Adrenal gland (tissue), 9 donors: ENCODE measurements at regions not wholly inside any gene's neighbourhood (a gene's known extent, or its start where the extent isn't known, plus 50 kb on each side); places are given as distances from the start of the nearest gene placed in this dataset.

ENCODE experiments used
- DNase-seq, 7 donors: peaks; one replicate each; pipeline ENCODE4 v3.0.0-alpha.2; 2019 to 2020
- H3K27ac ChIP-seq, 5 donors: fragments of 200-600 bp; sonication (generic) in 4 of 5; 1 replicate in 3 of 5; 2 replicates in 2 of 5; pipeline versions ENCODE4 v1.5.1 to v1.8.0; 2016 to 2020; ENCODE audit warnings: mild to moderate bottlenecking in 1 of 5
- H3K27me3 ChIP-seq: fragments of 200-600 bp; 2 replicates; pipeline ENCODE4 v1.8.0; 2021
- H3K36me3 ChIP-seq, 2 donors: fragments of 200-600 bp; replicated peaks in 1 of 2; 1 replicate in 1 of 2; 2 replicates in 1 of 2; pipeline versions ENCODE4 v1.5.1 to v1.8.0; 2018 to 2022
- H3K4me1 ChIP-seq, 2 donors: fragments of 200-600 bp; replicated peaks in 1 of 2; 1 replicate in 1 of 2; 2 replicates in 1 of 2; pipeline versions ENCODE4 v1.5.1 to v1.8.0; 2018 to 2021
- H3K4me3 ChIP-seq, 4 donors: fragments of 200-600 bp; sonication (generic) in 3 of 4; one replicate each; pipeline ENCODE4 v1.5.1; 2016 to 2018
- H3K9me3 ChIP-seq, 3 donors: fragments of 200-600 bp; sonication (generic) in 1 of 3; replicated peaks in 1 of 3; 1 replicate in 2 of 3; 2 replicates in 1 of 3; pipeline versions ENCODE4 v1.5.1 to v1.8.0; 2016 to 2021
- POLR2A ChIP-seq, 2 donors: fragments of 450-650 bp; IDR thresholded peaks; one replicate each; pipeline ENCODE4 v1.6.1; 2017; ENCODE audit warnings: antibody characterized with exemption in 2 of 2, mild to moderate bottlenecking in 2 of 2, moderate library complexity in 1 of 2
- WGBS, 4 donors: extraction: QIAGEN DNeasy Blood & Tissue Kit in 2 of 4; methylation state at CpG; one replicate each; pipeline versions ENCODE4 v1.1.5 to v1.1.7; 2013 to 2017; 5-methylcytosine and 5-hydroxymethylcytosine counted together
- intact Hi-C, 2 donors: fragments of 100-400 bp; cut with DNase I; formaldehyde crosslinking; loops; one replicate each; pipeline versions ENCODE4 v1.14.1 to v1.15.0; 2022 to 2023
- TF ChIP-seq, protein P1 (sequence below), 6 experiments: fragments of 450-650 bp in 4 of 6; fragments of 200-600 bp in 2 of 6; sonication (generic) in 1 of 6; IDR thresholded peaks; 1 replicate in 5 of 6; 2 replicates in 1 of 6; pipeline versions ENCODE4 v1.5.1 to v1.8.0; 2016 to 2021; ENCODE audit warnings: antibody characterized with exemption in 6 of 6, mild to moderate bottlenecking in 2 of 6, moderate library complexity in 1 of 6
- donor health status: healthy with polysubstance abuse.
- donor health status: Bipolar disorder and iron deficiency.
- donor health status: DM: yes; HTN: yes; CAD: no.
- donor health status: DM: no; HTN: no; CAD: no.
- donor health status: DM: no; HTN: no; CAD: no.

DNA sequence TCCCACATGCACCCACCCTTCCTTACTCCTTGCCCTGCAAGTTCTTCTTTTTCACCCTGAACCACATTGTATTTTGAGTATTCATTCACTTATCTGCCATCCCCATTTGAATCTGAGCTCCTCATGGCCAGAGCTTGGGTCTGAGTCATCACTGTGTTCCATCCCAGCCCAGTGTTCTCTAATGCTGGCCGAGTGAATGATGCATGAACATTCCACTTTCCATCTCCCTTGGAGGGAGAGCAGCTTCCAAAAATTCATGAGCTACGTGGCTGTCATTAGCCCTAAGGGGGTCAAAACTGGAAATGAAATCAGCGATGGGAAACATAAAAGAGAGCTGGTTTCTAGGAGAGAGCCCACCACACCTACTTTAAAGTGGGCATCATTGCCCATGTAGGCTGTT lies 187.0 kb upstream of the USP24 start:
- Histone ChIP-seq H3K9me3 (no peaks in the 10 kb centered on the region), H3K27ac (no peak overlapping the region), H3K4me3 (no peak overlapping the region), H3K4me1 (no peaks in the 10 kb centered on the region), H3K36me3 (no peaks in the 10 kb centered on the region), H3K27me3 (peaks cover 4% of the 10 kb centered on the region)
- intact Hi-C loops = no loop called here
- no peak for DNase-seq
- TF ChIP-seq, protein P1, sequence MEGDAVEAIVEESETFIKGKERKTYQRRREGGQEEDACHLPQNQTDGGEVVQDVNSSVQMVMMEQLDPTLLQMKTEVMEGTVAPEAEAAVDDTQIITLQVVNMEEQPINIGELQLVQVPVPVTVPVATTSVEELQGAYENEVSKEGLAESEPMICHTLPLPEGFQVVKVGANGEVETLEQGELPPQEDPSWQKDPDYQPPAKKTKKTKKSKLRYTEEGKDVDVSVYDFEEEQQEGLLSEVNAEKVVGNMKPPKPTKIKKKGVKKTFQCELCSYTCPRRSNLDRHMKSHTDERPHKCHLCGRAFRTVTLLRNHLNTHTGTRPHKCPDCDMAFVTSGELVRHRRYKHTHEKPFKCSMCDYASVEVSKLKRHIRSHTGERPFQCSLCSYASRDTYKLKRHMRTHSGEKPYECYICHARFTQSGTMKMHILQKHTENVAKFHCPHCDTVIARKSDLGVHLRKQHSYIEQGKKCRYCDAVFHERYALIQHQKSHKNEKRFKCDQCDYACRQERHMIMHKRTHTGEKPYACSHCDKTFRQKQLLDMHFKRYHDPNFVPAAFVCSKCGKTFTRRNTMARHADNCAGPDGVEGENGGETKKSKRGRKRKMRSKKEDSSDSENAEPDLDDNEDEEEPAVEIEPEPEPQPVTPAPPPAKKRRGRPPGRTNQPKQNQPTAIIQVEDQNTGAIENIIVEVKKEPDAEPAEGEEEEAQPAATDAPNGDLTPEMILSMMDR (IDR thresholded peaks at IDR 0.05) = no peak
- TF ChIP-seq POLR2A (IDR thresholded peaks at IDR 0.05) = no peak
- WGBS, 4 donors = 67 to 84% (median 73%) methylated on average over 3 of the region's 3 CpGs

DNA sequence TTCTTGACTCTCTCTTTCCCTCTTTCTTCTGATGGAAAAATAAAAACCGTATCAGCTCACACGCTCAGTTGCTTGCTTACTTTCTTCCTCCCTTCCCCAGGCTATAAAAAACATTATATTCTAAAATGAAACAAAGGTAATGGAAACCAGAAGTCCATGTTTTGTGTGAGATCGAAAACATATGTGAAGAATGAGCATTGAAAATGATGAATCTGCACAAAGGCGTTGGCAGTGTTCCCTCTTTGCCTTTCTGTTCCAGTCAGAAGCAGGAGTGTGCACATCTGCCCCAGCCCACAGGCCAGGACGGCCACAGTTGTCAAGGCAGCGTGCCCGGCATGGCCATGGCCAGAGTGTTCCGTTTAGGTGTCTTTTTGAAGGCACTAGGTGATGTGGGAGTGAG lies 185.3 kb upstream of the USP24 start:
- H3K4me1 ChIP-seq = no peaks in the 10 kb centered on the region
- TF ChIP-seq, protein P1 (IDR thresholded peaks at IDR 0.05) = no peak
- TF ChIP-seq POLR2A (IDR thresholded peaks at IDR 0.05) = no peak
- intact Hi-C loops = no loop called here
- no peak overlapping the region for H3K27ac ChIP-seq
- H3K4me3 ChIP-seq = no peak overlapping the region
- H3K36me3 ChIP-seq = no peaks in the 10 kb centered on the region
- H3K9me3 ChIP-seq = no peaks in the 10 kb centered on the region
- peaks cover 4% of the 10 kb centered on the region for H3K27me3 ChIP-seq
- no peak for DNase-seq
- WGBS, 4 donors = 67 to 77% (median 72%) methylated on average over 8 of the region's 8 CpGs

DNA sequence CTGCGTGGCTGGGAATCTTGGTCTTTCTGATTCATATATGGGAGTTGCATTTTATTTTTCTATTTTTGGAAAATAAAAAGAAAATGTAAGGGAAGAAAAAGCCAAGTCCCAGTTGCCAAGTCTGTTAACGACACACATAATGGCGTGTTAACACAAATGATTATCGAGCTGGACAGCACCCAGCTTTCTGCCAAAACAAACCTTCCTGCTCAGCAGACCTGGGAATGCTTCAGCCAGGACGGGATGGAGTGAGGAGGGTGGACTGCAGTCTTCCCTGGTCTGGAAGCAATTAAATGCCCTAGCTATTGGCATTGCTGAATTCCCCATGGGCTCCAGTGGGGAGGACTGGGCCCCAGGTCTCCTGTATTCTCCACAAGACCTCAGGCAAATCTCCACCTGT lies 184.2 kb upstream of the USP24 start:
- H3K4me3 ChIP-seq = no peak overlapping the region
- H3K27me3 ChIP-seq = peaks cover 4% of the 10 kb centered on the region
- TF ChIP-seq, protein P1 (IDR thresholded peaks at IDR 0.05) = no peak
- no peak for TF ChIP-seq POLR2A (IDR thresholded peaks at IDR 0.05)
- no peak overlapping the region for H3K27ac ChIP-seq
- no peaks in the 10 kb centered on the region for H3K36me3 ChIP-seq
- intact Hi-C loops = no loop called here
- DNase-seq = no peak
- 63 to 77% (median 66%) methylated on average over 5 of the region's 5 CpGs for WGBS, 4 donors
- H3K9me3 ChIP-seq = no peaks in the 10 kb centered on the region
- no peaks in the 10 kb centered on the region for H3K4me1 ChIP-seq

DNA sequence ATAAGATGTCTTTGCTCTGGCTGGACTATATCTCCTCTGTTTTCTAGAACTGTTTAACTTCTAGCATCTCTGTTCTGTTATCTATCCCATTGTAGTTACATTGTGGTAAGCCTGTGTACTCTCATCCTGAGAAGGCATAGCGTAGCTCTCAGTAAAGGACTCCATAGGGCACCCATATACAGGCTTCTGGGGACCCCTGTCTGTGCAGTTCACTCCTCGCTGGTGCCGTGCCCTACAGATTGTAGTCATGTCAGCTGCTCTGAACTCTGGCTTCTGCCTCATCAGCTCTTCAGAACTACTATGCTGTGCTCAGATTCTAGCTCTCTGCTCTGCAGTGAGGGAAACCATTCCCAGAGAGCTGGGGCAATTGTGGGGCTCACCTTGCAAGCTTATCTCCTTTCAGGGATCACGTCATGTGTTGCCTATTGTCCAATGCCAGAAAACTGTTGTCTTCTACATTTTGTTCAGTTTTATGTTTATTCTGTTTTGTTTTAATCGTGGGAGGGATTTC lies 181.3 kb upstream of the USP24 start:
- intact Hi-C loops = no loop called here
- Histone ChIP-seq H3K9me3 (no peaks in the 10 kb centered on the region), H3K36me3 (no peaks in the 10 kb centered on the region), H3K27ac (no peak overlapping the region), H3K4me3 (no peak overlapping the region), H3K27me3 (peaks cover 4% of the 10 kb centered on the region), H3K4me1 (no peaks in the 10 kb centered on the region)
- WGBS, 4 donors = 71 to 81% (median 78%) methylated on average over 5 of the region's 5 CpGs
- TF ChIP-seq, protein P1 (IDR thresholded peaks at IDR 0.05) = no peak
- TF ChIP-seq POLR2A (IDR thresholded peaks at IDR 0.05) = no peak
- DNase-seq = no peak
